ENCODE measurements at regions not wholly inside any gene's neighbourhood (a gene's known extent, or its start where the extent isn't known, plus 50 kb on each side); places are given as distances from the start of the nearest gene placed in this dataset.

DNA sequence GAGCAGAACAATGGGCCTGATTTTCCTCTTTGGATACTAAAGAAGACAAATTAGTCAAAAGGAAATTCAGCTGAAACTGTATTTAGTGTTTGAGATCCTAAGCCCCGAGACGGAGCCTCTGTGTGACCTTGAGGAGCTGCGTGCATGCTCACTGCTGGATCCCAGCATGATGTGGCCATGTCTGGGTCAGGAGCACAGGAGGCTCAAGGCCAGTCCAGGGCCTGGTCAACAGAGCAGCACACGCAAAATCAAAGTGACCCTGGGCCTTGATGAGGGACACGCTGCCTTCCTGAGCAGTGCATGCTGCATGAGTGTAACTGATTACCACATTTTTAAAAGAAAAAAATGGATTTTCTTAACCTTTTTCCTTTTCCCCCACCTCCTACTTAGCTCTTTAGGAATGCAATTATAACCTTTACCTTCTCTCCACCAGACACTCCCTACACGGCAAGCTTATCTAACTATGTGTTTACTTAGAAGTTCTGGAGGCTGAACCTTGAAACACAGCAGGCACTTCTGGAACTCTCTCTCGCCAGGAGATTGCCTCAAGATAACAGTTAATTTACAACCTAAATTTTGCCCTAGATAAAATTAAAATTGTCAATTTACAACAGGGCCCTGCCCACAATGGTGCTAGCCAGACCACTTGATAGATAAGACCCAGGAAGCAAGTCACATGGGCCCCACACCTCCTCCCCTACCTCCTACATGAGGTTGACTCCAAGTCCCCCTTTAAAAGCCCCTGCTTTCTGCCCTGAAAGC is 144.6 kb downstream of the LRIG2 start (continued):
- TF ChIP-seq, protein P1, sequence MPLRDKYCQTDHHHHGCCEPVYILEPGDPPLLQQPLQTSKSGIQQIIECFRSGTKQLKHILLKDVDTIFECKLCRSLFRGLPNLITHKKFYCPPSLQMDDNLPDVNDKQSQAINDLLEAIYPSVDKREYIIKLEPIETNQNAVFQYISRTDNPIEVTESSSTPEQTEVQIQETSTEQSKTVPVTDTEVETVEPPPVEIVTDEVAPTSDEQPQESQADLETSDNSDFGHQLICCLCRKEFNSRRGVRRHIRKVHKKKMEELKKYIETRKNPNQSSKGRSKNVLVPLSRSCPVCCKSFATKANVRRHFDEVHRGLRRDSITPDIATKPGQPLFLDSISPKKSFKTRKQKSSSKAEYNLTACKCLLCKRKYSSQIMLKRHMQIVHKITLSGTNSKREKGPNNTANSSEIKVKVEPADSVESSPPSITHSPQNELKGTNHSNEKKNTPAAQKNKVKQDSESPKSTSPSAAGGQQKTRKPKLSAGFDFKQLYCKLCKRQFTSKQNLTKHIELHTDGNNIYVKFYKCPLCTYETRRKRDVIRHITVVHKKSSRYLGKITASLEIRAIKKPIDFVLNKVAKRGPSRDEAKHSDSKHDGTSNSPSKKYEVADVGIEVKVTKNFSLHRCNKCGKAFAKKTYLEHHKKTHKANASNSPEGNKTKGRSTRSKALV (CRISPR knock-in tag; IDR thresholded peaks at IDR 0.05) = no peak
- TF ChIP-seq SMARCE1 (IDR thresholded peaks at IDR 0.05; ENCODE audit: borderline replicate concordance) = no peak
- TF ChIP-seq CENPX (CRISPR knock-in tag; IDR thresholded peaks at IDR 0.05) = no peak
- TF ChIP-seq PITX1 (CRISPR knock-in tag; IDR thresholded peaks at IDR 0.05) = 0 out of 2 replicates have a peak, but pooled peaks have one; percentile 32
- no peak for TF ChIP-seq NFE2L2 (IDR thresholded peaks at IDR 0.05; ENCODE audit: low read length)
- TF ChIP-seq KLF6 (CRISPR knock-in tag; IDR thresholded peaks at IDR 0.05) = no peak
- 0 out of 2 replicates have a peak, but pooled peaks have one; percentile 39 for TF ChIP-seq MIXL1 (CRISPR knock-in tag; IDR thresholded peaks at IDR 0.05)
- TF ChIP-seq SMARCC2 (IDR thresholded peaks at IDR 0.05) = no peak
- peak; percentile 70 for TF ChIP-seq RXRB (CRISPR knock-in tag; IDR thresholded peaks at IDR 0.05; ENCODE audit: borderline replicate concordance)
- no peak for TF ChIP-seq BHLHE40 (IDR thresholded peaks at IDR 0.05; ENCODE audit: low read length)
- TF ChIP-seq, protein P2, sequence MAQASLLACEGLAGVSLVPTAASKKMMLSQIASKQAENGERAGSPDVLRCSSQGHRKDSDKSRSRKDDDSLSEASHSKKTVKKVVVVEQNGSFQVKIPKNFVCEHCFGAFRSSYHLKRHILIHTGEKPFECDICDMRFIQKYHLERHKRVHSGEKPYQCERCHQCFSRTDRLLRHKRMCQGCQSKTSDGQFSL (CRISPR knock-in tag; IDR thresholded peaks at IDR 0.05) = no peak
- TF ChIP-seq ZNF782 (CRISPR knock-in tag; IDR thresholded peaks at IDR 0.05; ENCODE audit: borderline replicate concordance) = no peak
- TF ChIP-seq, protein P3, sequence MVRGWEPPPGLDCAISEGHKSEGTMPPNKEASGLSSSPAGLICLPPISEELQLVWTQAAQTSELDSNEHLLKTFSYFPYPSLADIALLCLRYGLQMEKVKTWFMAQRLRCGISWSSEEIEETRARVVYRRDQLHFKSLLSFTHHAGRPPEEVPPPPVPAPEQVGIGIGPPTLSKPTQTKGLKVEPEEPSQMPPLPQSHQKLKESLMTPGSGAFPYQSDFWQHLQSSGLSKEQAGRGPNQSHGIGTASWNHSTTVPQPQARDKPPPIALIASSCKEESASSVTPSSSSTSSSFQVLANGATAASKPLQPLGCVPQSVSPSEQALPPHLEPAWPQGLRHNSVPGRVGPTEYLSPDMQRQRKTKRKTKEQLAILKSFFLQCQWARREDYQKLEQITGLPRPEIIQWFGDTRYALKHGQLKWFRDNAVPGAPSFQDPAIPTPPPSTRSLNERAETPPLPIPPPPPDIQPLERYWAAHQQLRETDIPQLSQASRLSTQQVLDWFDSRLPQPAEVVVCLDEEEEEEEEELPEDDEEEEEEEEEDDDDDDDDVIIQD (CRISPR knock-in tag; IDR thresholded peaks at IDR 0.05; ENCODE audit: low read depth) = peak; percentile 96; the same call in 1 of the 2 replicates
- peak; percentile 76 for TF ChIP-seq GATAD2A (CRISPR knock-in tag; IDR thresholded peaks at IDR 0.05)
- TF ChIP-seq, protein P4, sequence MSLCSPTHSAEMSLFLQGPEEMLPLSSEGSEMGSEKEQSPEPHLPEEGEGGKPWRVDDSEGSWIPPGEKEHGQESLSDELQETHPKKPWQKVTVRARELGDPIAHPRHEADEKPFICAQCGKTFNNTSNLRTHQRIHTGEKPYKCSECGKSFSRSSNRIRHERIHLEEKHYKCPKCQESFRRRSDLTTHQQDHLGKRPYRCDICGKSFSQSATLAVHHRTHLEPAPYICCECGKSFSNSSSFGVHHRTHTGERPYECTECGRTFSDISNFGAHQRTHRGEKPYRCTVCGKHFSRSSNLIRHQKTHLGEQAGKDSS (CRISPR knock-in tag; IDR thresholded peaks at IDR 0.05; ENCODE audit: borderline replicate concordance, low read depth) = peak; percentile 45; the same call in 1 of the 2 replicates
- TF ChIP-seq, protein P5, sequence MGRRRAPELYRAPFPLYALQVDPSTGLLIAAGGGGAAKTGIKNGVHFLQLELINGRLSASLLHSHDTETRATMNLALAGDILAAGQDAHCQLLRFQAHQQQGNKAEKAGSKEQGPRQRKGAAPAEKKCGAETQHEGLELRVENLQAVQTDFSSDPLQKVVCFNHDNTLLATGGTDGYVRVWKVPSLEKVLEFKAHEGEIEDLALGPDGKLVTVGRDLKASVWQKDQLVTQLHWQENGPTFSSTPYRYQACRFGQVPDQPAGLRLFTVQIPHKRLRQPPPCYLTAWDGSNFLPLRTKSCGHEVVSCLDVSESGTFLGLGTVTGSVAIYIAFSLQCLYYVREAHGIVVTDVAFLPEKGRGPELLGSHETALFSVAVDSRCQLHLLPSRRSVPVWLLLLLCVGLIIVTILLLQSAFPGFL (CRISPR knock-in tag; IDR thresholded peaks at IDR 0.05) = no peak
- no peak for TF ChIP-seq ZNF724P (CRISPR knock-in tag; IDR thresholded peaks at IDR 0.05; ENCODE audit: borderline replicate concordance)
- no peak for TF ChIP-seq ZNF180 (CRISPR knock-in tag; IDR thresholded peaks at IDR 0.05; ENCODE audit: borderline replicate concordance, low read depth)
- TF ChIP-seq ZNF30 (CRISPR knock-in tag; IDR thresholded peaks at IDR 0.05) = no peak
- TF ChIP-seq MTA1 (CRISPR knock-in tag; IDR thresholded peaks at IDR 0.05; ENCODE audit: borderline replicate concordance) = peak; percentile 31; the same call in 1 of the 2 replicates
- no peak for TF ChIP-seq ZNF17 (CRISPR knock-in tag; IDR thresholded peaks at IDR 0.05)
- TF ChIP-seq SIX1 (CRISPR knock-in tag; IDR thresholded peaks at IDR 0.05; ENCODE audit: borderline replicate concordance) = no peak
- no peak for TF ChIP-seq PAF1 (CRISPR knock-in tag; IDR thresholded peaks at IDR 0.05)
- TF ChIP-seq SETDB1 (CRISPR knock-in tag; IDR thresholded peaks at IDR 0.05; ENCODE audit: borderline replicate concordance) = no peak
- no peak for TF ChIP-seq HOXA7 (CRISPR knock-in tag; IDR thresholded peaks at IDR 0.05)
- no peak for TF ChIP-seq ZFP36 (IDR thresholded peaks at IDR 0.05; ENCODE audit: borderline replicate concordance, low read depth, low read length, partially characterized antibody)
- no peak for TF ChIP-seq ZNF557 (CRISPR knock-in tag; IDR thresholded peaks at IDR 0.05)
